PC-9 (cell line): ENCODE measurements at regions not wholly inside any gene's neighbourhood (a gene's known extent, or its start where the extent isn't known, plus 50 kb on each side); places are given as distances from the start of the nearest gene placed in this dataset.
"Not testable (repeated sequence)": the region's sequence is repeated elsewhere in the genome, so short reads cannot be mapped to it uniquely, and the experiment has no call there.

Source experiments
- BruUV-seq: library from RNA; stranded (reverse); fragments of 400-500 nt; replicated peaks from 2 replicates; lab custom pipeline; 2021; lab: Mats Ljungman, UMichigan
- CTCF ChIA-PET: fragments of 300-600 bp; sonication (Branson Sonifier 250); formaldehyde crosslinking; loops from one replicate; lab custom pipeline; 2022; ENCODE audit warnings: antibody characterized with exemption; lab: Charles Lee
- POLR2A ChIA-PET: fragments of 300-600 bp; sonication (Branson Sonifier 250); formaldehyde crosslinking; loops from one replicate; lab custom pipeline; 2022; ENCODE audit warnings: antibody characterized with exemption; ENCODE audit not compliant: unreplicated experiment; lab: Charles Lee
- DNase-seq, 2 experiments: peaks; one replicate each; pipeline versions ENCODE4 v3.0.0 to v3.0.0-alpha.2; 2015 to 2022; ENCODE audit warnings: mixed read lengths in 1 of 2
- H2AFZ ChIP-seq: fragments of 200-600 bp; sonication (generic); 2 replicates; pipeline ENCODE4 v1.8.1; 2017; ENCODE audit warnings: antibody characterized with exemption
- H3F3A ChIP-seq: fragments of 200-600 bp; sonication (generic); 2 replicates; pipeline ENCODE4 v1.8.1; 2017; ENCODE audit warnings: antibody characterized with exemption, mild to moderate bottlenecking, low read depth; ENCODE audit not compliant: insufficient read depth
- H3K27ac ChIP-seq: fragments of 200-600 bp; sonication (generic); 2 replicates; pipeline ENCODE4 v1.6.1; 2016; ENCODE audit warnings: mixed run types
- H3K27me3 ChIP-seq: fragments of 200-600 bp; sonication (generic); 2 replicates; pipeline ENCODE4 v1.6.1; 2016; ENCODE audit warnings: low read depth, mixed run types; ENCODE audit not compliant: insufficient read depth
- H3K36me3 ChIP-seq: fragments of 200-600 bp; sonication (generic); 2 replicates; pipeline ENCODE4 v1.6.1; 2016; ENCODE audit warnings: low read depth, mixed run types
- H3K4me1 ChIP-seq: fragments of 200-600 bp; sonication (generic); replicated peaks from 2 replicates; pipeline ENCODE4 v1.6.1; 2016; ENCODE audit warnings: mixed run types; ENCODE audit not compliant: insufficient read depth
- H3K4me2 ChIP-seq: fragments of 200-600 bp; sonication (generic); 2 replicates; pipeline ENCODE4 v1.6.1; 2017; ENCODE audit warnings: mixed run types
- H3K4me3 ChIP-seq: fragments of 200-600 bp; sonication (generic); 2 replicates; pipeline ENCODE4 v1.6.1; 2016; ENCODE audit warnings: mixed run types
- H3K79me2 ChIP-seq: fragments of 200-600 bp; sonication (generic); 2 replicates; pipeline ENCODE4 v1.6.1; 2017; ENCODE audit warnings: low read depth, mixed run types
- H3K9me2 ChIP-seq: fragments of 200-600 bp; sonication (generic); 2 replicates; pipeline ENCODE4 v1.8.1; 2017; ENCODE audit warnings: mild to moderate bottlenecking; ENCODE audit not compliant: insufficient read depth
- H3K9me3 ChIP-seq: fragments of 200-600 bp; sonication (generic); 2 replicates; pipeline ENCODE4 v1.8.1; 2016; ENCODE audit warnings: low read depth; ENCODE audit not compliant: insufficient read depth
- H4K20me1 ChIP-seq: fragments of 200-600 bp; sonication (generic); 2 replicates; pipeline ENCODE4 v1.8.1; 2017; ENCODE audit not compliant: insufficient read depth
- EZH2 ChIP-seq: fragments of 200-600 bp; sonication (generic); IDR thresholded peaks from 2 replicates; pipeline ENCODE4 v1.8.0; 2017; ENCODE audit warnings: antibody characterized with exemption, low read depth
- intact Hi-C: fragments of 100-400 bp; cut with micrococcal nuclease; formaldehyde crosslinking; loops from one replicate; pipeline ENCODE4 v1.10.0; 2022; ENCODE audit not compliant: unreplicated experiment
- TF ChIP-seq, protein P1 (sequence below): fragments of 200-600 bp; sonication (generic); conservative IDR thresholded peaks from 2 replicates; pipeline ENCODE4 v1.6.1; 2017; ENCODE audit warnings: mixed run types, antibody characterized with exemption, mild to moderate bottlenecking, moderate library complexity

DNA sequence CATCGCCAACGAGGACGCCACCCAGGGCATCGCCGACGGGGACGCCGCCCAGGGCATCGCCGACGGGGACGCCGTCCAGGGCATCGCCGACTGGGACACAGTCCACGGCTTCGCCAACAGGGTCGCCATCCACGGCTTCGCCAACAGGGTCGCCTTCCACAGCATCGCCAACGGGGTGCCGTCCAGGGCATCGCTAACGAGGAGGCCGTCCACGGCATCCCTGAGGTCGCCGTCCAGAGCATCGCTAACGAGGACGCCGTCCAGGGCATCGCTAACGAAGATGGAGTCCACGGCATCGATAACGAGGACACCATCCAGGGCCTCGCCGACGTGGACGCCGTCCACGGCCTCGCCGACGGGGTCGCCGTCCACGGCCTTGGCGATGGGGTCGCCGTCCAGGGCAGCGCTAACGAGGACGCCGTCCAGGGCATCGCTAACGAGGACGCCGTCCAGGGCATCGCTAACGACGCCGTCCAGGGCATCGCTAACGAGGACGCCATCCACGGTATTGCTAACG, 947.8 kb downstream of the TUBA3C start:
- H3K4me2 ChIP-seq = no peak overlapping the region
- no peaks in the 10 kb centered on the region for H3K79me2 ChIP-seq
- H3F3A ChIP-seq = no peaks in the 10 kb centered on the region
- no peaks in the 10 kb centered on the region for H4K20me1 ChIP-seq
- intact Hi-C loops = no loop called here
- DNase-seq = no peak
- H2AFZ ChIP-seq = no peak overlapping the region
- ChIA-PET POLR2A (no interaction called here), CTCF (no interaction called here)
- H3K27me3 ChIP-seq = no peaks in the 10 kb centered on the region
- H3K4me3 ChIP-seq = no peak overlapping the region
- no peaks in the 10 kb centered on the region for H3K9me2 ChIP-seq
- no peak overlapping the region for H3K27ac ChIP-seq
- TF ChIP-seq EZH2 = no peak
- TF ChIP-seq, protein P1, sequence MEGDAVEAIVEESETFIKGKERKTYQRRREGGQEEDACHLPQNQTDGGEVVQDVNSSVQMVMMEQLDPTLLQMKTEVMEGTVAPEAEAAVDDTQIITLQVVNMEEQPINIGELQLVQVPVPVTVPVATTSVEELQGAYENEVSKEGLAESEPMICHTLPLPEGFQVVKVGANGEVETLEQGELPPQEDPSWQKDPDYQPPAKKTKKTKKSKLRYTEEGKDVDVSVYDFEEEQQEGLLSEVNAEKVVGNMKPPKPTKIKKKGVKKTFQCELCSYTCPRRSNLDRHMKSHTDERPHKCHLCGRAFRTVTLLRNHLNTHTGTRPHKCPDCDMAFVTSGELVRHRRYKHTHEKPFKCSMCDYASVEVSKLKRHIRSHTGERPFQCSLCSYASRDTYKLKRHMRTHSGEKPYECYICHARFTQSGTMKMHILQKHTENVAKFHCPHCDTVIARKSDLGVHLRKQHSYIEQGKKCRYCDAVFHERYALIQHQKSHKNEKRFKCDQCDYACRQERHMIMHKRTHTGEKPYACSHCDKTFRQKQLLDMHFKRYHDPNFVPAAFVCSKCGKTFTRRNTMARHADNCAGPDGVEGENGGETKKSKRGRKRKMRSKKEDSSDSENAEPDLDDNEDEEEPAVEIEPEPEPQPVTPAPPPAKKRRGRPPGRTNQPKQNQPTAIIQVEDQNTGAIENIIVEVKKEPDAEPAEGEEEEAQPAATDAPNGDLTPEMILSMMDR = no peak
- H3K36me3 ChIP-seq = no peaks in the 10 kb centered on the region
- no peaks in the 10 kb centered on the region for H3K4me1 ChIP-seq
- no TSS peak for BruUV-seq
- no peaks in the 10 kb centered on the region for H3K9me3 ChIP-seq

DNA sequence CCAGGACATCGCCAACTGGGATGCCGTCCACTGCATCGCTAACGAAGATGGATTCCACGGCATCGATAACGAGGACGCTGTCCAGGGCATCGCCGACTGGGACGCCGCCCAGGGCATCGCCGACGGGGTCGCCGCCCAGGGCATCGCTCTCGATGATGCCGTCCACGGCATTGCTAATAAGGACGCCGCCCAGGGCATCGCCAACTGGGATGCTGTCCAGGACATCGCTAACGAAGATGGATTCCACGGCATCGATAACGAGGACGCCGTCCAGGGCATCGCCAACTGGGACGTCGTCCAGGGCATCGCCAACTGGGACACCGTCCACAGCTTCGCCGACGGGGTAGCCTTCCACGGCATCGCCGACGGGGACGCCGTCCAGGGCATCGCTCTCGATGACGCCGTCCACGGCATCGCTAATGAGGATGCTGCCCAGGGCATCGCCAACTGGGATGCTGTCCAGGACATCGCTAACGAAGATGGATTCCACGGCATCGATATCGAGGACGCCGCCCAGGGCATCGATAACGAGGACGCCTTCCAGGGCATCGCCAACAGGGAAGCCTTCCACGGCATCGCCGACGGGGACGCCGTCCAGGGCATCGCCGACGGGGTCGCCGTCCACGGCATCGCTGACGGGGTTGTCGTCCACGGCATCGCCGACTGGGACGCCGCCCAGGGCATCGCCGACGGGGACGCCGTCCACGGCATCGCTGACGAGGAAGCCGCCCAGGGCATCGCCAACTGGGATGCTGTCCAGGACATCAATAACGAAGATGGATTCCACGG, 948.4 kb downstream of the TUBA3C start:
- no peak overlapping the region for H2AFZ ChIP-seq
- H3F3A ChIP-seq = no peaks in the 10 kb centered on the region
- H3K4me3 ChIP-seq = no peak overlapping the region
- no peaks in the 10 kb centered on the region for H4K20me1 ChIP-seq
- ChIA-PET CTCF (no interaction called here), POLR2A (no interaction called here)
- no peak overlapping the region for H3K4me2 ChIP-seq
- no TSS peak for BruUV-seq
- H3K9me3 ChIP-seq = no peaks in the 10 kb centered on the region
- no peaks in the 10 kb centered on the region for H3K4me1 ChIP-seq
- no peaks in the 10 kb centered on the region for H3K79me2 ChIP-seq
- no peaks in the 10 kb centered on the region for H3K27me3 ChIP-seq
- no peaks in the 10 kb centered on the region for H3K9me2 ChIP-seq
- intact Hi-C loops = no loop called here
- TF ChIP-seq EZH2 = no peak
- TF ChIP-seq, protein P1 = no peak
- H3K27ac ChIP-seq = no peak overlapping the region
- no peaks in the 10 kb centered on the region for H3K36me3 ChIP-seq
- DNase-seq = no peak

DNA sequence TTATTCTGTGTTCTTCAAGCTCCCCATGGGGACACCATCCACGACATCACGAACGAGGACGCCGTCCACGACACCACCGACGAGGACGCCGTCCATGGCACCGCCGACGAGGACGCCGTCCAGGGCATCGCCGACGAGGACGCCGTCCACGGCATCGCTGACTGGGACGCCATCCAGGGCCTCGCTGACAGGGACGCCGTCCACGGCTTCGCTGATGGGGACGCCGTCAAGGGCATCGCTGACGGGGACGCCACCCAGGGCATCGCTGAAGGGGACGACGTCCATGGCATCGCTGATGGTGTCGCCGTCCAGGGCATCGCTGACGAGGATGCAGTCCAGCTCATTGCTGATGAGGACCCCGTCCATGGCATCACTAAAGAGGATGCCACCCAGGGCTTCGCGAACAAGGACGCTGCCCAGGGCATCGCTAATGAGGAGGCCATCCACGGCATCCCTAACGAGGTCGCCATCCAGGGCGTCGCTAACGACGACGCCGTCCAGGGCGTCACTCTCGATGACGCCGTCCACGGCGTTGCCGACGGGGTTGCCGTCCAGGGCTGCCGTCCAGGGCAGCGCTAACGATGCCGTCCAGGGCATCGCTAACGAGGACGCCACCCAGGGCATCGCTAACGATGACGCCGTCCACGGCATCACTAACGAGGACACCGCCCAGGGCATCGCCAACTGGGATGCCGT, 949.2 kb downstream of the TUBA3C start:
- H3K4me1 ChIP-seq = no peaks in the 10 kb centered on the region
- H3K4me2 ChIP-seq = no peak overlapping the region
- H2AFZ ChIP-seq = no peak overlapping the region
- no peaks in the 10 kb centered on the region for H3K9me2 ChIP-seq
- no peak for DNase-seq
- BruUV-seq = no TSS peak
- no peaks in the 10 kb centered on the region for H3F3A ChIP-seq
- no peak overlapping the region for H3K27ac ChIP-seq
- H3K36me3 ChIP-seq = no peaks in the 10 kb centered on the region
- ChIA-PET CTCF (no interaction called here), POLR2A (no interaction called here)
- TF ChIP-seq EZH2 = no peak
- TF ChIP-seq, protein P1 = no peak
- H3K79me2 ChIP-seq = no peaks in the 10 kb centered on the region
- intact Hi-C loops = no loop called here
- H4K20me1 ChIP-seq = no peaks in the 10 kb centered on the region
- no peaks in the 10 kb centered on the region for H3K27me3 ChIP-seq
- no peaks in the 10 kb centered on the region for H3K9me3 ChIP-seq
- no peak overlapping the region for H3K4me3 ChIP-seq

DNA sequence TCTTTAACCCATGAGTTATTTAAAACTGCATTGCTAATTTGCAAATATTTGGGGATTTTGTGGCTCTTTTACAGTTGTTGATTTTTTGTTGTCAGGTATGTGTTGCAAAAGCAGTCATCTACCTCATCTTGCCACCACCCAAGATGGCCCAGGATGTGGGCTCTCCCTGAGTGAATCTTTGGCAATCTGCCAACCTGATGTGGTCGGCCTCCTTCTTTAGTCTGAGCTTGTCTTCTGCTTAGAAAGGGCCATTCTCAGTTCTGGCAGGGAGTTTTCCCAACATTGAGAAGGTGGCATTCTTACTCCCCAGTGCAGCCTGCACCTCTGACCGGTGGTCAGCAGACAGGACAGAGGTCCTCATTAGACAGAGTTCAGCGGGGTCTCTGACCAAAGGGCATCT, 957.2 kb downstream of the TUBA3C start:
- H3K9me3 ChIP-seq, H3K27me3 ChIP-seq, CTCF ChIA-PET, H3K27ac ChIP-seq, H4K20me1 ChIP-seq, H3K4me1 ChIP-seq, H3K36me3 ChIP-seq, H3K79me2 ChIP-seq, H3K9me2 ChIP-seq, intact Hi-C loops, H3K4me2 ChIP-seq, H3K4me3 ChIP-seq, BruUV-seq, DNase-seq, POLR2A ChIA-PET, H3F3A ChIP-seq, H2AFZ ChIP-seq: not testable (repeated sequence)

DNA sequence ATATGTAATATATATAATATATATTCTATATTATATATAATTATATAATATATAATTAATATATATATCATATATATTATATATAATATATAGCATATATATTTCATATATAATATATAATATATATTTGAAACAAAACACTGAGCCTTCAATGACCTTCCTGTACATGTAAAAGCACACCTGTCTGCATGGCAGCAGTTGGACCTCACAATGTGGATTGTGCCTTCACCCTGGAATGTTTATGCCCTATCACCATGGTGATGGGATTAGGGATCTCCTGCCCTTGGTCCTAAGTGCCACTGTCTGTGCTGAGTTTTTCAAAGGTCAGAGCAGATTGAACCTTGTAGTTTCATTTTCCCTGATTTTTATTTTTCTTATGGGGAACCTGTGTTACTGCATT, 966.9 kb downstream of the TUBA3C start:
- intact Hi-C loops, H3K4me3 ChIP-seq, POLR2A ChIA-PET, H3K79me2 ChIP-seq, H3K9me3 ChIP-seq, BruUV-seq, H3K36me3 ChIP-seq, DNase-seq, CTCF ChIA-PET, H3K27me3 ChIP-seq, H3K4me1 ChIP-seq, H3K4me2 ChIP-seq, H3K9me2 ChIP-seq, H4K20me1 ChIP-seq, H3K27ac ChIP-seq, H2AFZ ChIP-seq, H3F3A ChIP-seq: not testable (repeated sequence)
